Bronchial epithelial cell (primary cell): ENCODE measurements at regions not wholly inside any gene's neighbourhood (a gene's known extent, or its start where the extent isn't known, plus 50 kb on each side); places are given as distances from the start of the nearest gene placed in this dataset.
"Not testable (repeated sequence)": the region's sequence is repeated elsewhere in the genome, so short reads cannot be mapped to it uniquely, and the experiment has no call there.

Experiments
- DNase-seq: peaks from one replicate; pipeline ENCODE4 v3.0.0-alpha.2; 2010; ENCODE audit warnings: low read depth
- FAIRE-seq: peaks from 2 replicates; lab custom pipeline; 2011; peaks lifted over from hg19 to GRCh38; lab: Jason Lieb, UNC
- H3K27me3 ChIP-seq: 2 replicates; pipeline ENCODE4 v1.5.1; 2011; ENCODE audit warnings: low read length; ENCODE audit not compliant: control insufficient read depth, insufficient read depth
- H3K36me3 ChIP-seq: 2 replicates; pipeline ENCODE4 v1.5.1; 2011; ENCODE audit warnings: low read length; ENCODE audit not compliant: control insufficient read depth, insufficient read depth
- H3K4me3 ChIP-seq: 2 replicates; pipeline ENCODE4 v1.5.1; 2011; ENCODE audit warnings: mild to moderate bottlenecking, low read depth, low read length, control low read depth
- CTCF ChIP-seq: IDR thresholded peaks from 2 replicates; pipeline ENCODE4 v1.5.1; 2011; ENCODE audit warnings: mild to moderate bottlenecking, moderate library complexity, low read length, control low read depth, inconsistent platforms; ENCODE audit not compliant: insufficient read depth, severe bottlenecking

DNA sequence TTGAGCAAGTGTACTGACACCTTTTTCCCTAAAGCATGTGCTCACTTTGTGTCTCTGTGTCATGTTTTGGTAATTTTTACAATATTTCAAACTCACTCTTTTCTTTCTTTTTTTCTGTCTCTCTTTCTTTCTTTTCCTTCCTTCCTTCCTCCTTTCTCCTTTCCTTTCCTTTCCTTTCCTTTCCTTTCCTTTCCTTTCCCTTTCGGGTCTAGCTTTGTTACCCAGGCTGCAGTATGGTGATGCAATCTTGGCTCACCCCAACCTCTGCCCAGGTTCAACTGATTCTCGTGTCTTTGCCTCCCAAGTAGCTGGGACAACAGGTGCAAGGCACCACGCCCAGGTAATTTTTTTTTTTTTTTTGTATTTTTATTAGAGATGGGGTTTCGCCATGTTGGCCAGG lies 60.4 kb upstream of the TINAGL1 start:
- no peak for FAIRE-seq
- no peak overlapping the region for H3K4me3 ChIP-seq
- no peaks in the 10 kb centered on the region for H3K36me3 ChIP-seq
- H3K27me3 ChIP-seq: no peaks in the 10 kb centered on the region
- TF ChIP-seq CTCF: no peak
- no peak for DNase-seq

- FAIRE-seq (no peak), DNase-seq (no peak)
- no peak overlapping the region for H3K4me3 ChIP-seq
- no peak for TF ChIP-seq CTCF
- no peaks in the 10 kb centered on the region for H3K36me3 ChIP-seq
- H3K27me3 ChIP-seq: no peaks in the 10 kb centered on the region
Measured at GRCh38 chr1:31517301-31517700, 59.0 kb upstream of the TINAGL1 start.

DNA sequence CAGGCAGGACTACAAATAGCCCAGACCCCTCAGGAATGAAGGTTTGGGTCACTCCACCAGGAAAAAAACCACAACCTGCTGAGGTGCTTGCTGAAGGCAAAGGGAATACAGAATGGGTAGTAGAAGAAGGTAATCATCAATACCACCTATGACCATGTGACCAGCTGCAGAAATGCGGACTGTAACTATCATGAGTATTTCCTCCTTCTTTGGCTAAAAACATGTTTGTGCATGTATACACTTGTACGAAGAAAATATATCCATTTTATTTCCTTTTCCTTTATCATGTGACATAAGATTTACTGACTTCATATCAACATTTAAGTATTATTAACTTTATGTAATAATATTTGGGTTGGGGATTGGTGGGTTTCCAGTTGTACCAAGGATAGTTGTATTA lies 58.3 kb upstream of the TINAGL1 start:
- not testable (repeated sequence) for H3K4me3 ChIP-seq, H3K36me3 ChIP-seq, FAIRE-seq, H3K27me3 ChIP-seq
- peak; percentile 74 for DNase-seq

- H3K36me3 ChIP-seq: no peaks in the 10 kb centered on the region
- FAIRE-seq (no peak), DNase-seq (peak; percentile 26)
- no peak for TF ChIP-seq CTCF
- H3K4me3 ChIP-seq: no peak overlapping the region
- H3K27me3 ChIP-seq: no peaks in the 10 kb centered on the region
Measured at GRCh38 chr1:31521761-31522555, 54.4 kb upstream of the TINAGL1 start.

GRCh38 chr1:31522556-31522845 lies 53.8 kb upstream of the TINAGL1 start:
- FAIRE-seq (no peak), DNase-seq (no peak)
- Histone ChIP-seq H3K27me3 (no peaks in the 10 kb centered on the region), H3K36me3 (no peaks in the 10 kb centered on the region), H3K4me3 (no peak overlapping the region)
- no peak for TF ChIP-seq CTCF

DNA sequence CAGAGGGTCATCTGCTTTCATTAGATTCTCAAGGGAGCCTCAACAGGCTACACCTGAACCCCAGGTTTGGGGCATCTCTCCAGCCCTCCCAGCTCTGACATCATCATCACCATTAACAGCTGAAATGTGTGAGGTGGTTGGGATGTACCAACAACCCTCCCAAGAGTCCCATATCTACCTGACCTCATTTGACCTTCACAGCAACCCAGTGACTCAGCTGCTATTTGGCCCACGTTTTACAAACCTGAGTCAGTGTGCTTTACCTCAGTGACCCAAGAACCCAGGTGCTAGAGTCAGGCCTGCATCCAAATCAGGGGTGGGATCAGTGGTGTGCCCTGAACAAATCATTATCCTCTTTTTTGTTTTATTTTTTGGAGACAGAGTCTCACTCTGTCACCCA lies 53.3 kb upstream of the TINAGL1 start:
- FAIRE-seq: no peak

More for the DNA sequence above, 53.3 kb upstream of the TINAGL1 start:
- Histone ChIP-seq H3K36me3 (no peaks in the 10 kb centered on the region), H3K4me3 (no peak overlapping the region), H3K27me3 (no peaks in the 10 kb centered on the region)
- TF ChIP-seq CTCF: no peak
- DNase-seq: peak; percentile 83
